ENCODE measurements at regions not wholly inside any gene's neighbourhood (a gene's known extent, or its start where the extent isn't known, plus 50 kb on each side); places are given as distances from the start of the nearest gene placed in this dataset.

DNA sequence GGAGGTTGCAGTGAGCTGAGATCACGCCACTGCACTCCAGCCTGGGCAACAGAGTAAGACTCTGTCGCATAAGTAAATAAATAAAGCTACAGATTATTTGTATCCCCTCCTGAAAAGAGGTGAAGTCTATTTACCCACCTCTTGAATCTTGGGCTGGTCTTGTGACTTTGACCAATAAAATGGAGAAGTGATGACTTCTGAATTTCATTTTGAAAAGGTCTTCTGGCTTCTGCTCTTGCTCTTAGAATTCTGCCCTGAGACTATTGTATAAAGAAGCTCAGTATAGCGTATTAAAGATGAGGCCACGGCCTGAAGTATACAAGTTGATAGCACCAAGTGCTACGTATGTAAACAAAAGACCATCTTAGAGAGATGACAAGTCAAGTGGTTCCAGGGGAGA lies 88.3 kb upstream of the AMN1 start:
- TF ChIP-seq, protein P1, sequence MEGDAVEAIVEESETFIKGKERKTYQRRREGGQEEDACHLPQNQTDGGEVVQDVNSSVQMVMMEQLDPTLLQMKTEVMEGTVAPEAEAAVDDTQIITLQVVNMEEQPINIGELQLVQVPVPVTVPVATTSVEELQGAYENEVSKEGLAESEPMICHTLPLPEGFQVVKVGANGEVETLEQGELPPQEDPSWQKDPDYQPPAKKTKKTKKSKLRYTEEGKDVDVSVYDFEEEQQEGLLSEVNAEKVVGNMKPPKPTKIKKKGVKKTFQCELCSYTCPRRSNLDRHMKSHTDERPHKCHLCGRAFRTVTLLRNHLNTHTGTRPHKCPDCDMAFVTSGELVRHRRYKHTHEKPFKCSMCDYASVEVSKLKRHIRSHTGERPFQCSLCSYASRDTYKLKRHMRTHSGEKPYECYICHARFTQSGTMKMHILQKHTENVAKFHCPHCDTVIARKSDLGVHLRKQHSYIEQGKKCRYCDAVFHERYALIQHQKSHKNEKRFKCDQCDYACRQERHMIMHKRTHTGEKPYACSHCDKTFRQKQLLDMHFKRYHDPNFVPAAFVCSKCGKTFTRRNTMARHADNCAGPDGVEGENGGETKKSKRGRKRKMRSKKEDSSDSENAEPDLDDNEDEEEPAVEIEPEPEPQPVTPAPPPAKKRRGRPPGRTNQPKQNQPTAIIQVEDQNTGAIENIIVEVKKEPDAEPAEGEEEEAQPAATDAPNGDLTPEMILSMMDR (IDR thresholded peaks at IDR 0.05), result no peak
- TF ChIP-seq IRF2 (CRISPR knock-in tag; IDR thresholded peaks at IDR 0.05; ENCODE audit: borderline replicate concordance, low read depth) (no peak), ZNF232 (CRISPR knock-in tag; IDR thresholded peaks at IDR 0.05) (no peak), KAT7 (CRISPR knock-in tag; IDR thresholded peaks at IDR 0.05; ENCODE audit: borderline replicate concordance) (no peak), ETV6 (CRISPR knock-in tag; IDR thresholded peaks at IDR 0.05) (no peak), TCF7 (CRISPR knock-in tag; IDR thresholded peaks at IDR 0.05; ENCODE audit: low read depth) (no peak)
- TF ChIP-seq, protein P2, sequence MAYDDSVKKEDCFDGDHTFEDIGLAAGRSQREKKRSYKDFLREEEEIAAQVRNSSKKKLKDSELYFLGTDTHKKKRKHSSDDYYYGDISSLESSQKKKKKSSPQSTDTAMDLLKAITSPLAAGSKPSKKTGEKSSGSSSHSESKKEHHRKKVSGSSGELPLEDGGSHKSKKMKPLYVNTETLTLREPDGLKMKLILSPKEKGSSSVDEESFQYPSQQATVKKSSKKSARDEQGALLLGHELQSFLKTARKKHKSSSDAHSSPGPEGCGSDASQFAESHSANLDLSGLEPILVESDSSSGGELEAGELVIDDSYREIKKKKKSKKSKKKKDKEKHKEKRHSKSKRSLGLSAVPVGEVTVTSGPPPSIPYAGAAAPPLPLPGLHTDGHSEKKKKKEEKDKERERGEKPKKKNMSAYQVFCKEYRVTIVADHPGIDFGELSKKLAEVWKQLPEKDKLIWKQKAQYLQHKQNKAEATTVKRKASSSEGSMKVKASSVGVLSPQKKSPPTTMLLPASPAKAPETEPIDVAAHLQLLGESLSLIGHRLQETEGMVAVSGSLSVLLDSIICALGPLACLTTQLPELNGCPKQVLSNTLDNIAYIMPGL (CRISPR knock-in tag; IDR thresholded peaks at IDR 0.05), result no peak

Measured in WTC11 (cell line).